Activated B cell treated with CpG ODN at 0.5 μM for 24 hours (primary cell): ENCODE measurements at regions not wholly inside any gene's neighbourhood (a gene's known extent, or its start where the extent isn't known, plus 50 kb on each side); places are given as distances from the start of the nearest gene placed in this dataset.

ENCODE experiments used
- ATAC-seq: fragments of 200-7000 bp; cut with Tn5 transposase; one replicate; pipeline ENCODE4 v1.10.0; 2021; ENCODE audit warnings: low read depth, mild to moderate bottlenecking, moderate library complexity
- CTCF ChIA-PET: fragments of 350-600 bp; sonication (Branson Sonifier 250); formaldehyde crosslinking; loops from one replicate; lab custom pipeline; 2021; ENCODE audit warnings: antibody characterized with exemption; lab: Charles Lee
- POLR2A ChIA-PET: fragments of 350-600 bp; sonication (Branson Sonifier 250); formaldehyde crosslinking; loops from one replicate; lab custom pipeline; 2021; ENCODE audit warnings: antibody characterized with exemption; lab: Charles Lee
- DNase-seq: peaks from one replicate; pipeline ENCODE4 v3.0.0; 2022
- H3K27ac Mint-ChIP-seq: one replicate; pipeline ENCODE4 v1.8.0; 2020; ENCODE audit warnings: mixed read lengths
- H3K27me3 Mint-ChIP-seq: one replicate; pipeline ENCODE4 v1.8.0; 2021; ENCODE audit warnings: mixed read lengths
- H3K36me3 Mint-ChIP-seq: one replicate; pipeline ENCODE4 v1.8.0; 2021; ENCODE audit warnings: low read depth, mixed read lengths
- H3K4me1 Mint-ChIP-seq: one replicate; pipeline ENCODE4 v1.8.0; 2021; ENCODE audit warnings: mixed read lengths
- H3K4me3 Mint-ChIP-seq: one replicate; pipeline ENCODE4 v1.8.0; 2020; ENCODE audit warnings: mild to moderate bottlenecking, mixed read lengths
- H3K9me3 Mint-ChIP-seq: one replicate; pipeline ENCODE4 v1.8.0; 2020; ENCODE audit warnings: mixed read lengths
- CTCF ChIP-seq: fragments of 200-600 bp; IDR thresholded peaks from one replicate; pipeline ENCODE4 v1.8.0; 2022; ENCODE audit warnings: antibody characterized with exemption, mild to moderate bottlenecking
- intact Hi-C: fragments of 100-400 bp; cut with micrococcal nuclease; formaldehyde crosslinking; loops from one replicate; pipeline ENCODE4 v1.15.1; 2024

DNA sequence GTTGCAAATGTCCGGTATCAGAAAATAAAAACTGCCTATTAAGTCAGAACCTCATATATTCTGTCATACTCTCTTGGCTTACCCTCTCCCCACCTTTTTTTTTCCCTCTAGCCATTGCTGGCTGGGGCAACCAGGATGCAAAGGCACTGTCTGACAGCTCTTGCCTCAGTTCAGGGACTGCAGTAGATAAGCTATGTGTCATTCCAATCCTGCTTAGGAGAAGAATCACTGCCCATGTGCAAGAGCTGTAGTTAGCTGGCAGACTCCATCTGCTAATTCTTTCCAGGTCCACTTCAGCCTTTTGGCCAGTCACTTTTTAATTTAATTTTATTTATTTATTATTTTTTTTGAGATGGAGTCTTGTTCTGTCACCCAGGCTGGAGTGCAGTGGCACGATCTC, 895.6 kb upstream of the SLC10A2 start:
- POLR2A ChIA-PET, result no interaction called here
- Mint-ChIP-seq H3K27ac (no peak overlapping the region), H3K4me1 (no peaks in the 10 kb centered on the region), H3K36me3 (no peaks in the 10 kb centered on the region), H3K4me3 (no peak overlapping the region), H3K27me3 (no peaks in the 10 kb centered on the region), H3K9me3 (peaks cover 2% of the 10 kb centered on the region)
- CTCF ChIA-PET, result no interaction called here
- no peak for TF ChIP-seq CTCF
- ATAC-seq, result no peak
- intact Hi-C loops, result no loop called here
- DNase-seq, result no peak

GRCh38 chr13:103961129-103961528, 894.9 kb upstream of the SLC10A2 start:
- no peaks in the 10 kb centered on the region for H3K36me3 Mint-ChIP-seq
- no peak overlapping the region for H3K4me3 Mint-ChIP-seq
- intact Hi-C loops, result no loop called here
- H3K27ac Mint-ChIP-seq, result no peak overlapping the region
- ChIA-PET POLR2A (no interaction called here), CTCF (no interaction called here)
- H3K9me3 Mint-ChIP-seq, result peaks cover 2% of the 10 kb centered on the region
- H3K27me3 Mint-ChIP-seq, result no peaks in the 10 kb centered on the region
- DNase-seq (no peak), ATAC-seq (no peak)
- no peaks in the 10 kb centered on the region for H3K4me1 Mint-ChIP-seq
- TF ChIP-seq CTCF, result no peak

GRCh38 chr13:103960001-103960400, 893.8 kb upstream of the SLC10A2 start:
- H3K27me3 Mint-ChIP-seq, result no peaks in the 10 kb centered on the region
- peaks cover 5% of the 10 kb centered on the region for H3K9me3 Mint-ChIP-seq
- DNase-seq (no peak), ATAC-seq (no peak)
- CTCF ChIA-PET, result no interaction called here
- no peaks in the 10 kb centered on the region for H3K36me3 Mint-ChIP-seq
- no peak overlapping the region for H3K27ac Mint-ChIP-seq
- POLR2A ChIA-PET, result no interaction called here
- intact Hi-C loops, result no loop called here
- no peaks in the 10 kb centered on the region for H3K4me1 Mint-ChIP-seq
- TF ChIP-seq CTCF, result no peak
- H3K4me3 Mint-ChIP-seq, result no peak overlapping the region

GRCh38 chr13:103958691-103959090, 892.5 kb upstream of the SLC10A2 start:
- DNase-seq (no peak), ATAC-seq (no peak)
- H3K27me3 Mint-ChIP-seq, result no peaks in the 10 kb centered on the region
- no peaks in the 10 kb centered on the region for H3K36me3 Mint-ChIP-seq
- intact Hi-C loops, result no loop called here
- no peak overlapping the region for H3K4me3 Mint-ChIP-seq
- ChIA-PET CTCF (no interaction called here), POLR2A (no interaction called here)
- TF ChIP-seq CTCF, result no peak
- H3K4me1 Mint-ChIP-seq, result no peaks in the 10 kb centered on the region
- peaks cover 4% of the 10 kb centered on the region for H3K9me3 Mint-ChIP-seq
- H3K27ac Mint-ChIP-seq, result no peak overlapping the region

DNA sequence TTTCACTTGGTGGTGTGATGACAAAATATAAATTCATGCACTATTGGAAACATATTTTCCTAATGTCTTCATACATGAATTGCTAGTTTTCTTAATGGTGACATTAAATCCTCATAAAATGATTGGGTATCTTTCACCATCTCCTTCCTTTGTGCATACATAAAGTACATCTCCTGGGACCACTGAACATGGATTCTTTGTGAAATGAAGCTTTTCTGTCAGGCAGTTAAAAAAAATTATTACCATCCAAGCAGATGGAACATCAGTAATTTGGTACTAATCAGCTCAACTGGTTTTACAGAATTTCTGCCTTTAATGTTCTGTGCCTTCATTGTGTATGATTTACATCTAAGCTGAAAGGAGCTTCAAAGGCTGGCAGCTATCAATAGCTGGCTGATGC, 891.7 kb upstream of the SLC10A2 start:
- Mint-ChIP-seq H3K27ac (no peak overlapping the region), H3K4me1 (no peaks in the 10 kb centered on the region), H3K36me3 (no peaks in the 10 kb centered on the region), H3K4me3 (no peak overlapping the region), H3K27me3 (no peaks in the 10 kb centered on the region), H3K9me3 (peaks cover 9% of the 10 kb centered on the region)
- CTCF ChIA-PET, result no interaction called here
- TF ChIP-seq CTCF, result no peak
- POLR2A ChIA-PET, result no interaction called here
- DNase-seq (no peak), ATAC-seq (no peak)
- intact Hi-C loops, result no loop called here
